ENCODE measurements at regions not wholly inside any gene's neighbourhood (a gene's known extent, or its start where the extent isn't known, plus 50 kb on each side); places are given as distances from the start of the nearest gene placed in this dataset.

DNA sequence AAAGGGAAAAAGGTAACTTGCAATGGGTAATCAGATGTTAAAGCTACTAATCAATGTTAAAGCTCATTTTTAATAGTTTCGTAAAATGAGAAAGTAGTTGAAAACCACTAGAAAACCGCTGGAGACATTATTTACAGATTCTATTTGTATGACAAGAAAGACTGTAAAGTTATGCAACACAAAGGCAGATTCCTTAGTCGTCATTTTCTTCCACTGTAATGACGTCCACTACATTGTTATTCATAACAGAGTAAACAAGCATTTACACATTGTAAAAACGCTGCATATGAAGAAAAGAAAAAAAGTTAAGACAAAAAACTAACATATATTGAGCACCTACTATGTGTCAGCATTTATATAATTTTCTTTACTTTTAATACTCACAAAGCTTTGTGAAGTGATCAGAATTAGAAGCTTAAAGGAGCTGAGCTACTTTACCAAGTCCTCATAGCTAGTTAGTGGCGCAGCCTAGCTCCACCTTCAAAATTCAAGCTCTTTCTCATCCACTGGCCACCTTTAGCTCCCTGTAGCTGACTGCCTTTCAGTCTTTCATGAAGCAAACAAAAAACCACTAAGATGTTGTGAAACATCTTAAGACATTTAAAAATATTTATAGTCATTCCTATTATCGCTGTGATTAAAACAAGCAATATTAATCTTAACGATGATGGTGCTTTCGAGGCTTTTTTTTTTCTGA is 100.1 kb upstream of the CDIN1 start:
- TF ChIP-seq, protein P1, sequence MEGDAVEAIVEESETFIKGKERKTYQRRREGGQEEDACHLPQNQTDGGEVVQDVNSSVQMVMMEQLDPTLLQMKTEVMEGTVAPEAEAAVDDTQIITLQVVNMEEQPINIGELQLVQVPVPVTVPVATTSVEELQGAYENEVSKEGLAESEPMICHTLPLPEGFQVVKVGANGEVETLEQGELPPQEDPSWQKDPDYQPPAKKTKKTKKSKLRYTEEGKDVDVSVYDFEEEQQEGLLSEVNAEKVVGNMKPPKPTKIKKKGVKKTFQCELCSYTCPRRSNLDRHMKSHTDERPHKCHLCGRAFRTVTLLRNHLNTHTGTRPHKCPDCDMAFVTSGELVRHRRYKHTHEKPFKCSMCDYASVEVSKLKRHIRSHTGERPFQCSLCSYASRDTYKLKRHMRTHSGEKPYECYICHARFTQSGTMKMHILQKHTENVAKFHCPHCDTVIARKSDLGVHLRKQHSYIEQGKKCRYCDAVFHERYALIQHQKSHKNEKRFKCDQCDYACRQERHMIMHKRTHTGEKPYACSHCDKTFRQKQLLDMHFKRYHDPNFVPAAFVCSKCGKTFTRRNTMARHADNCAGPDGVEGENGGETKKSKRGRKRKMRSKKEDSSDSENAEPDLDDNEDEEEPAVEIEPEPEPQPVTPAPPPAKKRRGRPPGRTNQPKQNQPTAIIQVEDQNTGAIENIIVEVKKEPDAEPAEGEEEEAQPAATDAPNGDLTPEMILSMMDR (IDR thresholded peaks at IDR 0.05; ENCODE audit: insufficient read depth, low read length, missing control alignments): no peak
- ChIA-PET POLR2A (no interaction called here), CTCF (interaction anchor here (0.7 to 1.7 kb wide), 3 partner anchors 40 to 270 kb away, joined by 3 to 4 read pairs (median 3); no protein-coding TSS in a partner anchor)
- no peak overlapping the region for H3K4me3 ChIP-seq (ENCODE audit: low read depth, low read length)
- DNase-seq (ENCODE audit: low read depth, low spot score): no peak

DNA sequence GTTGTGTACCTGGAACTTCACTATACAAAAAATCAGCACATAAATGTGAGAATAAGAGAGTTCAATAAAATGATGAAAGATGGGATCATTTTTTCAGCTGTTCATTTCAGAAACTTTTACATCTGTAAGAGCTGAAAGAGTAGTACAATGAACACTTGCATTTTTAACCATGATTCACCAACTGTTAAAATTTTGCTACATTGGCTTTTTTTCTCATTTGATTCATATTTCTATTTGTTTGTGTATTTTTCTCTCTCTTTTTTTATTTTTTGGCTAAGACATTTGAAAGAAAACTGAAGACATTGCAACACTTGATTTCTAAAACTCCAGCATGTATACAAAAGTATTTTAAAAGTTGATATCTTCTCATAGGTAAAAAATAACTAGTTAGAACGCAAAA is 98.3 kb upstream of the CDIN1 start:
- ChIA-PET CTCF (no interaction called here), POLR2A (no interaction called here)
- H3K4me3 ChIP-seq (ENCODE audit: low read depth, low read length): no peak overlapping the region
- TF ChIP-seq, protein P1 (IDR thresholded peaks at IDR 0.05; ENCODE audit: insufficient read depth, low read length, missing control alignments): no peak
- no peak for DNase-seq (ENCODE audit: low read depth, low spot score)

DNA sequence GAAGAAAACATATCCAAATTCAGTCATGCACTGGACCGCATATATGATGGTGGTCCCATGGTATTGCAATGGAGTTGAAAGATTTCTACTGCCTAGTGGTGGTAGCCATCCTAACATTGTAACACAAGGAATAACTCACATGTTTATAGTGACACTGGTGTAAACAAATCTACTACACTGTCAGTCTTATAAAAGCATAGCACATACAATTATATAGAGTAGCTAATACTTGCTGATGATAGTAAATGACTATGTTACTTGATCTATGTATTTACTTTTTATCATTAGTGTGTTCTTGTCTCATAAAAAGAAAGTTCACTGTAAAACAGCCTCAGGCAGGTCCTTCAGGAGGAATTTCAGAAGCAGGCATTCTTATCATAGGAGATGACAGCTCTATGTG is 96.0 kb upstream of the CDIN1 start:
- DNase-seq (ENCODE audit: low read depth, low spot score): no peak
- no peak overlapping the region for H3K4me3 ChIP-seq (ENCODE audit: low read depth, low read length)
- POLR2A ChIA-PET: no interaction called here
- CTCF ChIA-PET: interaction anchor here (1.2 to 1.3 kb wide), 2 partner anchors 18 to 650 kb away, joined by 3 to 4 read pairs; no protein-coding TSS in a partner anchor
- TF ChIP-seq, protein P1 (IDR thresholded peaks at IDR 0.05; ENCODE audit: insufficient read depth, low read length, missing control alignments): no peak

DNA sequence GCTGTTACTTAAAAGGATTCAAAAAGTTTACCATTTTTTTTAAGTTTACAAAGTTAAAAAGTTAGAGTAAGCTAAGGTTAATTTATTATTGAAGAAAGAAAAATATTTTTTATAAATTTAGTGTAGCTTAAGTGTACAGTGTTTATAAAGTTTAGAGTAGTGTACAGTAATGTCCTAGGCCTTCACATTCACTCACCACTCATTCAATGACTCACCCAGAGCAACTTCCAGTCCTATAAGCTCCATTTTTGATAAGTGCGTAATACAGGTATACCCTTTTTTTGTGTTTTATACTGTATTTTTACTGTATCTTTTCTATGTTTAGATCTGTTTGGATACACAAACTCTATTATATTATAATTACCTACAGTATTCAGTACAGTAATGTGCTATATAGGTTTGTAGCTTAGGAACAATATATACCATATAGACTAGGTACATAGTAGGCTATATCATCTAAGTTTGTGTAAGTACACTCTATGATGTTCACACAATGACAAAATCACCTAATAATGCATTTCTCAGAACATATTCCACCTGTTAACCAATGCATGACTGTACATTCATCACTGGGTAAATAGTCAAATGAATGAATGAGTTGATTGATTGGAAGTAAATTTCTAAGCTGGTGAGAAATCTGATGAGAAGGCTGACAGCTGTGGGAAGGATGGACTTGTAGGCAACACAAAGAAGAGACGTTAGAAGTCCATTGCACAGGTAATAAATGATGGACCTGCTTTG is 95.2 kb upstream of the CDIN1 start:
- H3K4me3 ChIP-seq (ENCODE audit: low read depth, low read length): no peak overlapping the region
- DNase-seq (ENCODE audit: low read depth, low spot score): no peak
- ChIA-PET POLR2A (no interaction called here), CTCF (interaction anchor here (1.2 to 1.3 kb wide), 2 partner anchors 17 to 650 kb away, joined by 3 to 4 read pairs; no protein-coding TSS in a partner anchor)
- TF ChIP-seq, protein P1 (IDR thresholded peaks at IDR 0.05; ENCODE audit: insufficient read depth, low read length, missing control alignments): no peak

DNA sequence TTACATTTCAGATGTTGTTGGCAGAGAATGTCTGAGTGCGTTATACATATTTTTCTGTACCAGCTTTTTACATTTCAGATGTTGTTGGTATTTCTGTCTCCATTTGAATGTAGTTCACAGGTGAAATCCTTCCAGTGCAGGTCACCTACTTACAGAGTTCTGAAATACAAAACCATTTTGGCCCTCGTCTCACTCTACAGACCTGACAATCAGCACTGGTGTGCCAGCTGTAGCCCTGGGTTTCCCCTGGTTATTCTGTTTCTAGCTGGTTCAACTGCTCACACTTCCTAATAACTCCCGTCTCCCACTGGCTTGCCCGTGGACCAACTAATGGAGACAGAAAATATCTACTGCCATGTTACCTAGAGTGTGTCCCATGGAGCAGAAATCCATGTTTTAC is 87.5 kb upstream of the CDIN1 start:
- TF ChIP-seq, protein P1 (IDR thresholded peaks at IDR 0.05; ENCODE audit: insufficient read depth, low read length, missing control alignments): no peak
- H3K4me3 ChIP-seq (ENCODE audit: low read depth, low read length): no peak overlapping the region
- ChIA-PET CTCF (interaction anchor here (0.8 to 2.1 kb wide), 2 partner anchors 9 to 105 kb away, joined by 3 to 11 read pairs; no protein-coding TSS in a partner anchor), POLR2A (no interaction called here)
- no peak for DNase-seq (ENCODE audit: low read depth, low spot score)

DNA sequence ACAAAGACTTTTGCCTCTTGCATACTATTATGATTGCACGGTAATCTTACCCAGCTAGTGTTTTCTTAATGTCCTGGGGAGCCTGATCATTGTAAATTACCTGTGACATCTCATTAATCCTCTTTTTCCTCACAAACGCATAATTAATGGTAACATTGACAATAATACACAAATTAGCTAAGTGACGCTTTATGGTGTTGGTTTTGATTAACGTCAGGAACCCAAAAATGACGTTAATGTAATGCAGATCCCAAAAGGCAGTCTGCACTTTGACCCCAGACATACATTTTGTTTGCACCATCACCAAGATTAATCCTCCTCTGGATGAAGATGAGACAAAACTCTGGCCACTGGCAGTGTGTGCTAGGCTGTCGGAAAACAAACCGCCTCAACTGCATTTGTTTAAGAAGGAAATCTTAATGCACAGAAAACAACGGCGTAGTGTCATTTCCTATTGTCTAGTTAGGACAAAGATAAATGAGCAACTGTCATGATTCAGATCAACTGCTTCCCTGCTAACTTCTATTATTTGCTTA is 83.9 kb upstream of the CDIN1 start:
- POLR2A ChIA-PET: no interaction called here
- CTCF ChIA-PET: no interaction called here
- TF ChIP-seq, protein P1 (IDR thresholded peaks at IDR 0.05; ENCODE audit: insufficient read depth, low read length, missing control alignments): no peak
- H3K4me3 ChIP-seq (ENCODE audit: low read depth, low read length): no peak overlapping the region
- DNase-seq (ENCODE audit: low read depth, low spot score): no peak

Data from AG04449 (cell line).